Dendritic cell treated with granulocyte-macrophage colony-stimulating factor and Interleukin-4, amounts not matched to agents 40 ng/mL and 50 ng/mL, for 4 days (primary cell): ENCODE measurements at regions not wholly inside any gene's neighbourhood (a gene's known extent, or its start where the extent isn't known, plus 50 kb on each side); places are given as distances from the start of the nearest gene placed in this dataset.

Source experiments
- H3K27ac Mint-ChIP-seq: one replicate; pipeline ENCODE4 v1.8.0; 2022; ENCODE audit warnings: mild to moderate bottlenecking, mixed read lengths
- H3K27me3 Mint-ChIP-seq: one replicate; pipeline ENCODE4 v1.8.0; 2022; ENCODE audit warnings: mild to moderate bottlenecking, mixed read lengths
- H3K36me3 Mint-ChIP-seq: one replicate; pipeline ENCODE4 v1.8.0; 2022; ENCODE audit warnings: low read depth, mixed read lengths
- H3K4me1 Mint-ChIP-seq: one replicate; pipeline ENCODE4 v1.8.0; 2022; ENCODE audit warnings: low read depth, mixed read lengths
- H3K4me3 Mint-ChIP-seq: one replicate; pipeline ENCODE4 v1.8.0; 2022; ENCODE audit warnings: mild to moderate bottlenecking, moderate library complexity, mixed read lengths
- H3K9me3 Mint-ChIP-seq: one replicate; pipeline ENCODE4 v1.8.0; 2022; ENCODE audit warnings: mixed read lengths
- intact Hi-C: fragments of 100-400 bp; cut with micrococcal nuclease; formaldehyde crosslinking; loops from one replicate; pipeline ENCODE4 v1.15.0; 2022

DNA sequence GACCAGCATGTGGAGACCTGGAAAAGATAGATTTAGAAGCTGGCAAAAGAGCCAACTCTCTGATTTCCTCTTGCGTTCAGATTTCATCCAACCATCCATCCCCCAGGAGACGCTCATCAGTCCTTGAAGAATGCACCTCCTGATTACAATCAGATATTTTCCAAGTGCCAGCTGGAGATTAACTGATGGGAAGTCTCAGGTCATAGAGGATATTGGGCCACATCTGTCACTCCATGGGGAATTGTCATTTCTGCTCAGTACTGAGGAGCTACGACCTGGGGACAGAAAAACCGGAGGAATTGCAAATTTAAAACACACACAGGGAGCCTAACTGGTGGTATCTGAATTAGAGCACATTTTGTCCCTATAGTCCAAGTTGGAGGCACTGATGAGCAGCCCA, 496.2 kb upstream of the SULF2 start:
- no peak overlapping the region for H3K4me3 Mint-ChIP-seq
- peaks cover 6% of the 10 kb centered on the region for H3K27me3 Mint-ChIP-seq
- H3K9me3 Mint-ChIP-seq = no peaks in the 10 kb centered on the region
- H3K4me1 Mint-ChIP-seq = no peaks in the 10 kb centered on the region
- no peaks in the 10 kb centered on the region for H3K36me3 Mint-ChIP-seq
- H3K27ac Mint-ChIP-seq = no peak overlapping the region
- intact Hi-C loops = no loop called here

DNA sequence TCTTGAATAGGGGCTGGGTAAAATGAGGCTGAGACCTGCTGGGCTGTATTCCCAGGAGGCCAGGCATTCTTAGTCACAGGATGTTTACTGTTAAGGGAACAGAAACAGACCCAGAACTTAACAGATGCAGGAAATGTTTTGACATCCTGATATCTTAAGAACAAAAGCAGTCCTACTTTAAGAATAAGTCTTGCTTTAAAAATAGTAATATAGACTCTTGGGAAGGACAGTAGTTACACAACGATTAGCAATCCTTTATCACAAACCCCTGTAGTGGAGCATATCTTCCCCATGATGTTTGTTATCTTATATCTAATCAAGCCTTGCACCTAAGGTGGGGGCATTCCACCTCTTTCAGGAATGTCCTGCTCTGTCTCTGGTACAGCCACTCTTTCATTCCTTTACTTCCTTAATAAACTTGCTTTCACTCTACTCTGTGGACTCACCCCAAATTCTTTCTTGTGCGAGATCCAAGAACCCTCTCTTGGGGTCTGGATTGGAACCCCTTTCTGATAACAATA, 493.7 kb upstream of the SULF2 start:
- Mint-ChIP-seq H3K27me3 (peaks cover 11% of the 10 kb centered on the region), H3K36me3 (no peaks in the 10 kb centered on the region), H3K4me3 (no peak overlapping the region), H3K9me3 (no peaks in the 10 kb centered on the region), H3K27ac (no peak overlapping the region), H3K4me1 (no peaks in the 10 kb centered on the region)
- intact Hi-C loops = no loop called here

DNA sequence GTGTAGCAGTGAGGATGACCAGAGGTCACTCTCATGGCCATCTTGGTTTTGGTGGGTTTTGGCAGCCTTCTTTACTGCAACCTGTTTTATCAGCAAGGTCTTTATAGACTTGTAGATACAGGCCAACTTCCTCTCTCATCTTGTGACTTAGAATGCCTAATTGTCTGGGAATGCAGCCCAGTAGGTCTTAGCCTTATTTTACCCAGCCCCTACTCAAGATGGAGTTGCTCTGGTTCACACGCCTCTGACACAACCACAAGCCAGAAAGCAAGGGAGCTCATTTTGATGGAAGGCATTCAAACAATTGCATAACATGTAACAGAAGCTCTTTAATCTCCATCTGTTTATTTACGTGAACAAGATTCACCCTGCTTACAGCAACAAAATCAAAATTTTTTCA, 492.0 kb upstream of the SULF2 start:
- Mint-ChIP-seq H3K27me3 (peaks cover 15% of the 10 kb centered on the region), H3K36me3 (no peaks in the 10 kb centered on the region), H3K4me3 (no peak overlapping the region), H3K9me3 (no peaks in the 10 kb centered on the region), H3K27ac (no peak overlapping the region), H3K4me1 (no peaks in the 10 kb centered on the region)
- intact Hi-C loops = no loop called here

DNA sequence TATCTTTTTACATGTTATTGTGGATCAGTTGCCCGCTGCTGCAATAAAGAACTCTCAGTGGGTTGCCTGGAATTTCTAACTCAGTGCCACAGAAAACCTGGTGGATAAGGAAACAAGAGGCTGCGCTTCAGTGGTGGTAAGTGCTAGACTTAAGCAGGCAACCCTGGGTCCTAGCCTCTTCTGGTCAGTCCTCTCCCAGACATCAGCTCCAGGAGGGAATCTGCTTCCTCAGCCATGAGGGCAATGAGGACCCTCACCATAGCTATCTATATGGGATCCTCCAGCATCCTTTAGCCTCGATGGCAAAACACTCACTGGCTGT, 490.7 kb upstream of the SULF2 start:
- no peaks in the 10 kb centered on the region for H3K9me3 Mint-ChIP-seq

DNA sequence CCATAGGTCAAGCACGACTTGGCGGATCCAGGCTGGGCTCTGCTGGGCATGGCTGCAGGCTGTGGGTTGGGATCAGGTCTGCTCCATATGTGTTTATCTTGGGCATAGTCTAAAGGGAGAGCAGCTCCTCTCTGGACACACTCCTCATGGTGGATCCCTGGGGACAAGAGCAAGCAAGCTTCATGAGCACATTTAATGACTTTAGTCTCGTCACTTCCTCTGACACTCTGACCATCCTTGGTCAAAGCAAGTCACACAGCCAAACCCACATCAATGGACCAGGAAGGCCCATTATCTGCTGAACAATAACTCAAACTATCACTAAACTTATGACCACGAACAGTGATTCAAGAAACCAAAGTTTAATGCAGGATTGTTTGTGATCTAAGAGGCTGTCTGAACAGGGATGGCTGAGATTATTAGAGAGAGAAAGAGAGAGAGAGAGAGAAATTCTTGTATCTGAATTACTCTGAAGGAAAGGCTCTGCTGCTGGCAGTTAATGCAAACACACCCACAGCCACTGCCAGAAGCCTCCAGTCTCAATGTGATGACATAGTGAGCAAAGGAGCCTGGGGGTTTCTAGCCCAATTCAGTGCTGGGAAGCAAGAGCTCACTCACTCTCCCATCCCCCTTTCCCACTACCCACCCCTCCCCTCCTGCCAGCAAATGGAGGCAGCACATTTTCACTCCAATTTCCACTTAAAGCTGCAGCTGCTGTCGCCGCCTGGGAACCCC, 490.2 kb upstream of the SULF2 start:
- Mint-ChIP-seq H3K4me1 (no peaks in the 10 kb centered on the region), H3K9me3 (no peaks in the 10 kb centered on the region), H3K36me3 (no peaks in the 10 kb centered on the region), H3K4me3 (no peak overlapping the region), H3K27me3 (peaks cover 12% of the 10 kb centered on the region), H3K27ac (no peak overlapping the region)
- intact Hi-C loops = no loop called here

More for the DNA sequence above, 490.7 kb upstream of the SULF2 start:
- intact Hi-C loops = no loop called here
- Mint-ChIP-seq H3K4me1 (no peaks in the 10 kb centered on the region), H3K27me3 (peaks cover 13% of the 10 kb centered on the region), H3K4me3 (no peak overlapping the region), H3K36me3 (no peaks in the 10 kb centered on the region), H3K27ac (no peak overlapping the region)

DNA sequence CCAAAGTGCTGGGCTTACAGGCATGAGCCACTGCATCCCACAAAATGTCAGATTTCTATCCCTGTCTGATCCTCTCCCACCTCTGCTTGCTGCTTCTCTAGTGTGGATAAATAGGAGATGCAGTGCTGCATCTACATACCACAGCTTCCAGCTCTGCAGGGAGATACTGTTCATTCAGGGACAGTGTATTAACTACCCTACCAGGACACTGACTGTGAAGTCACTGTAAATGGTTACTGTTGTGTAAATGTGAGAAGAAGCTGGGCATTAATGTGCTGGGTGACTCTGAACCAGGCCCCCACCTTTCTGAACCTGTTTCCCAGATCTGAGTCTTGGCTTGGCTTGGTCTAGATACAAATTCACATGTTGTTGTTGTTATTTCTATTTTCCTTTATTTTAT, 488.6 kb upstream of the SULF2 start:
- intact Hi-C loops = no loop called here
- Mint-ChIP-seq H3K4me3 (no peak overlapping the region), H3K4me1 (no peaks in the 10 kb centered on the region), H3K27ac (no peak overlapping the region), H3K27me3 (peaks cover 16% of the 10 kb centered on the region), H3K36me3 (no peaks in the 10 kb centered on the region), H3K9me3 (no peaks in the 10 kb centered on the region)

DNA sequence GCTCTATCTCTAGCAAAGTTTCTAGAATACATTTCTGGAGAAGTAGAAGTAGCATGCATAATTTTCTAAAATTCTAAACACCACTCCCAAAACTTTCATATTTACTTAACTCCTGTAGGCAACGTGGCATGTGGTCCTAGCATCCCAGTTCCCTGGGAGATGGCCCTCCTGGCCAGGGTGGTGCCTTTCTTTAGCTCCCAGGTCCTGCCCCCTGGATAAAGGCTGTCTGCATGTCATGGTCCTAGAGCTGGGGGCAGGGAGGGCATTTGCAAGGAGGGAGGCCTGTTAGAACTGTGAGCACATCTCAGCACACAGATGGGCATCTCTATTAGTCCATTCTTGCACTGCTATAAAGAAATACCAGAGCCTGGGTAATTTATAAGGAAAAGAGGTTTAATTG, 485.6 kb upstream of the SULF2 start:
- intact Hi-C loops = no loop called here
- no peak overlapping the region for H3K4me3 Mint-ChIP-seq
- H3K9me3 Mint-ChIP-seq = no peaks in the 10 kb centered on the region
- H3K36me3 Mint-ChIP-seq = no peaks in the 10 kb centered on the region
- H3K4me1 Mint-ChIP-seq = no peaks in the 10 kb centered on the region
- no peak overlapping the region for H3K27ac Mint-ChIP-seq
- peaks cover 13% of the 10 kb centered on the region for H3K27me3 Mint-ChIP-seq

DNA sequence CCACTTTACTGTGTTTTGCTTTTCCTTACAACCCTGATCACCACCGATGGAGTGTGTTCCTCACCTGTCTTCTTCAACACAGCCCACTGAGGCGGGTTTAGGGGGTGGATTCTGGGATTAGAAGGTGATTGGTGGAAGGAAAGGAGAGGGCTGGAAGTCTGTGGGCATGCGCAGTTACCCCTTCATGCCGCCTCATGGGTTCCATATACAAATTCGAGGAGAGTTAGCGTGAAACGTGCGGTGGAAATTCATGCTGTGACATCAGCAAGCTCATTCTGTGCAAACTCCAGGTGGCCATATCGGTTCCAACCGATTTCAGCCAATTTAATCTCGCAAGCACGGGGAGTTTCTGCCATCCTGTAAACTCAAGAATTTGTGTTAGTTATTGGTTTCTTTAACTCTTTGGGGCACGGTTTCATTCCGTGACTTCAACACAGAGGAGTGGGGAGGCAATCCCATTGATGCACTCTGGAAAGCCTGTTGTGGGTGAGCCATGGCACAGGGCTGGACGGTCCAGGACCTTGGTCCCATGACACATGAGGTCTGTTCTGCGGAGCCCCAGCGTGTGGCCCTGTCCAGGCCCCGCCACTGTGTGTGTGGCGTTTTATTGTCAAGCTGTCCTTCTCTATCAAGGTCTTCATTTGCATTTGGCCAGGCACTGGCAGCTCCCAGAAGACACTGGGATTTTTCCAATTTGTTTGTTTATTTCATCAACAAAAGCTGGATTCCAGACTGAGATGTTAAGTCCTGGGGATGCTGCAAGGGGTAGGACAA, 482.8 kb upstream of the SULF2 start:
- intact Hi-C loops = no loop called here
- Mint-ChIP-seq H3K4me3 (no peak overlapping the region), H3K9me3 (no peaks in the 10 kb centered on the region), H3K27ac (no peak overlapping the region), H3K36me3 (no peaks in the 10 kb centered on the region), H3K4me1 (no peaks in the 10 kb centered on the region), H3K27me3 (peaks cover 9% of the 10 kb centered on the region)

DNA sequence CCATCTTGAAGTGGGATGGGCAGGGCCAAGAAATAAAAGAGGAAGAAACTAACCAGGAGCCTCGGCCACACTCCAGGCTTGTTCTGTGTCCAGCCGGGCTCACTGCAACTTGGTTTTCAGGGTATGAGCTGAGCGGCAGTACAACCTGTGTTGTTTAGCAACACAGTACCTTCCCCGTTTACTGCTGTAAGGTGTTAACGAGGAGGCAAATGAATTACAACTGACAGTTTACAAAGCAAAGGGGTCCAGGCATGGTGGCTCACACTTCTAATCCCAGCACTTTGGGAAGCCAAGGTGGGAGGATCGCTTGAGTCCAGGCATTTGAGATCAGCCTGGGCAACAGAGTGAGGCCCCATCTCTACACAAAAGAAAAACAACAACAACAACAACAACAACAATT, 481.3 kb upstream of the SULF2 start:
- H3K4me3 Mint-ChIP-seq = no peak overlapping the region
- H3K4me1 Mint-ChIP-seq = no peaks in the 10 kb centered on the region
- H3K27ac Mint-ChIP-seq = no peak overlapping the region
- H3K27me3 Mint-ChIP-seq = peaks cover 7% of the 10 kb centered on the region
- no peaks in the 10 kb centered on the region for H3K36me3 Mint-ChIP-seq
- no peaks in the 10 kb centered on the region for H3K9me3 Mint-ChIP-seq
- intact Hi-C loops = no loop called here

DNA sequence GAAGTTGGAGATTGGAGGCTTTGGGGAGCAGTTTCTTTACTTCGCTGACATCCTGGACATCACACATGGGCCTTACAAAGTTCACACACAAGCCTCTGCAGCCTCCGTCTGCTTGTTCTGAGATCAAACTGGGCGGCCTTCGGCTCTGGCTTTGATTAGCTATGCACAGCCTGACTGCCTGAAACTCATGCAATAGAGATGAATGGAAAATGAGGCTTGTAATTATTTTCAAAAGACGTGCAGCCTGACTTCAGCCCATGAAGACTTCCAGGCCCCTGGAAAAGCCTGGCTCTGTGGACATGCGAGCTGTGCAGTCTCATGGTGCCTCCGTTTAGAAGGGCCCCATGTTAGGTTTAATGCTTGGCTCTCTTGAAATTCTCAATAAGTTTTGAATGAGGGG, 480.5 kb upstream of the SULF2 start:
- no peak overlapping the region for H3K4me3 Mint-ChIP-seq
- peaks cover 7% of the 10 kb centered on the region for H3K27me3 Mint-ChIP-seq
- intact Hi-C loops = no loop called here
- no peaks in the 10 kb centered on the region for H3K4me1 Mint-ChIP-seq
- H3K9me3 Mint-ChIP-seq = no peaks in the 10 kb centered on the region
- no peaks in the 10 kb centered on the region for H3K36me3 Mint-ChIP-seq
- H3K27ac Mint-ChIP-seq = no peak overlapping the region

DNA sequence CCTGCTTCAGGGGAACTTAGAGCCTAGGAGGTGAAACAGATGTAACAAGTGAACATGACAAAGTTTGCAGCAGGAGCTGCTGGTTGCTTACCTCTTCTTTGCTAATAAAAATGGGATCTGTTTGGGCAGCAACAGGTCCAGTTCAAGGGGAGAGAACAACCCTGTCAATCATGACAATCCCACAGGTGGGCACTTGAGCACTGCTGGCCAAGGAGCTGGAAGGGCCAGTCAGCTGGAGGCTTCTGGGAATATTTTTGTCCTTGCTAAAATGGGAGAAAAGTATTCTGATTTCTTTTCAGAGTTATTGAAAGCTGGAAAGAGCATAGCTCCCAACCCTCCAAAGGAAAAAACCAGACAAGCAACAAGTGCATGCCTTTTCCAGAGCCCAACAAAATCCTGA, 477.7 kb upstream of the SULF2 start:
- H3K9me3 Mint-ChIP-seq = no peaks in the 10 kb centered on the region
- H3K27me3 Mint-ChIP-seq = peaks cover 8% of the 10 kb centered on the region
- H3K4me1 Mint-ChIP-seq = no peaks in the 10 kb centered on the region
- H3K36me3 Mint-ChIP-seq = no peaks in the 10 kb centered on the region
- intact Hi-C loops = no loop called here
- no peak overlapping the region for H3K27ac Mint-ChIP-seq
- no peak overlapping the region for H3K4me3 Mint-ChIP-seq

DNA sequence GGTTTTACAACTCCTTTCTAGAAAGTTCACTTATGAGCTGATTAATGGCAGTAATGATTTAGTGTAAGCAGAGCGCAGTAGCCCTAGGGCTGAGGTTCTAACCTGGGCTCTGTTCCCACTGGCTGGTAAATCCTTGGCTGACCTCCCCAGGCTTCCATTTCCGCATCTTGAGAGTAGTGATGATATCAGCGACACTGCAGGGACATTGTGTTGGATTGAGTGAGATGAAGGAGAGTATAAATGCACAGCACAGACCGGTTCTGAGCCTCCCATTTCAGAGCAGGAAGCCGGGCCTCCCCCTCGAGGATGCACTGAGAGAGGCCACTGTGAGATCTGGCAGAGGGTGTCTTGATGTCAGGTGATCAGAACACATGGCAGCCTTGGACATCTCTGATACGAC, 477.2 kb upstream of the SULF2 start:
- Mint-ChIP-seq H3K4me1 (no peaks in the 10 kb centered on the region), H3K27me3 (peaks cover 8% of the 10 kb centered on the region), H3K9me3 (no peaks in the 10 kb centered on the region), H3K4me3 (no peak overlapping the region), H3K27ac (no peak overlapping the region), H3K36me3 (no peaks in the 10 kb centered on the region)
- intact Hi-C loops = no loop called here

DNA sequence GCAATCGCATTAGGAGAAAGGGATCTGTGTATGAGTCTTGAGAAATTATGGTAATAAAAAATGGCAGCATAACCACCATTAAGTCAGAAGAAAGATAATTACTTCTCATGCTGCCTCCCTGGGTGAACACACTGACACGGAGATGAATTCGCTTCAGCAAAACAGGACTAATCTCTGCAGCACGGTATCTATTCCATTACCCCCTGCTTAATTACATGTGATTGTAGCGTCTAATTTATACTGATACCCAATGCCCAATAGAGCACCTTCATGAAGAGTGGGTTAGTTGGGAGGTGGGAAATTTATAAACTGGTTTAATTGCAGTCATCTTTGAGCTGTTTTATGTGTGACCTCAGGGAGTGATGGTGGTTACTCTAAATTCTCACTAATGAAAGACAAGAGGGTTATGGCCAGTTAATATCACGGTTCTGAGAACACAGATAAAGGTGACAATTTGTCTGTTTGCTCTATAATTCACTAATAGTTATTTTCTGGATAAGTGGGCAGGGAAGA, 476.2 kb upstream of the SULF2 start:
- Mint-ChIP-seq H3K36me3 (no peaks in the 10 kb centered on the region), H3K4me1 (no peaks in the 10 kb centered on the region), H3K4me3 (no peak overlapping the region), H3K27ac (no peak overlapping the region), H3K9me3 (no peaks in the 10 kb centered on the region), H3K27me3 (peaks cover 11% of the 10 kb centered on the region)
- intact Hi-C loops = no loop called here

DNA sequence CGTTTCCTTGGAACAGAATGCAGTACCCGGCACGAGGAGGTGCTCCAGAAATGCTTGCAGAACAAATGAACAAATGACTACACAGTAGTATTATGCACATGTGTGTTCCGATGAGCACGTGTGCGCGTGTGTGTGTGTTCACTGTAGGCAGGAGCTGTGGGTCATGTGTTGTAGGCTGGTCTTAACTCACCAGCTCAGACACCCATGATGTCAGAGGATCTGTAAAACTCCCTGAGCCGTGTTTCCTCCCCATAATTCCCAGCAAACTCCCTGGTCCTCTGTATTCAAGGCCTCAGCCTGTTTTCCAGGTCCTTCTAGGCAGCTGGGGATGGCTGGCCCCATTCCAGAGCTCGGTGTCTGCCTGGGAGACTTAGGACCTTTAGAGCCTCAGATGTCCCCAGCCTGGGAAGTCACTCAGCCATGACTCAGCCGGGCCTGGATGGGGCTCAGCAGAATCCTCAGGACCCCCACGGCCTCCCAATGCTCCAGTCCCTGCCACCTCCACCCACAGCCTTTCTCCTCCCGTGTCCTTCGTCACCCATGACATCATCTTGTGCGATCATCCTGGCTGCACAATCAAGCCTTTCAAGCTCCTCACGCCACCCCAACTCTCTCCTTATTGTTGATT, 475.0 kb upstream of the SULF2 start:
- intact Hi-C loops = no loop called here
- H3K9me3 Mint-ChIP-seq = no peaks in the 10 kb centered on the region

More for the DNA sequence above, 475.0 kb upstream of the SULF2 start:
- H3K4me1 Mint-ChIP-seq = no peaks in the 10 kb centered on the region
- H3K27me3 Mint-ChIP-seq = peaks cover 11% of the 10 kb centered on the region
- H3K4me3 Mint-ChIP-seq = no peak overlapping the region
- H3K36me3 Mint-ChIP-seq = no peaks in the 10 kb centered on the region
- no peak overlapping the region for H3K27ac Mint-ChIP-seq
